ENCODE measurements at regions not wholly inside any gene's neighbourhood (a gene's known extent, or its start where the extent isn't known, plus 50 kb on each side); places are given as distances from the start of the nearest gene placed in this dataset.

- intact Hi-C loops (cut with DNase I), result no loop called here
- Histone ChIP-seq H3K27ac (no peak overlapping the region), H3K27me3 (ENCODE audit: insufficient read depth in 3 of 3, low read length in 2 of 3) (no peaks in the 10 kb centered on the region), H3K36me3 (ENCODE audit: insufficient read depth in 1 of 2, low read depth in 1 of 2) (no peaks in the 10 kb centered on the region), H3K9me3 (no peaks in the 10 kb centered on the region), H3K4me1 (no peaks in the 10 kb centered on the region), H3K4me3 (no peak overlapping the region)
- TF ChIP-seq CTCF (IDR thresholded peaks at IDR 0.05), result no peak
- no peak for ATAC-seq
- DNase-seq, result no peak
- 75 to 86% (median 78%) methylated on average over 7 of the region's 7 CpGs for whole genome bisulfite sequencing, 3 donors
Observed at GRCh38 chr5:142472306-142472951, 147.6 kb upstream of the SPRY4 start.

- H3K36me3 ChIP-seq (ENCODE audit: insufficient read depth in 1 of 2, low read depth in 1 of 2), result no peaks in the 10 kb centered on the region
- WGBS, 3 donors, result 36 to 46% (median 42%) methylated on average over 7 of the region's 7 CpGs
- TF ChIP-seq CTCF (IDR thresholded peaks at IDR 0.05), result no peak
- intact Hi-C loops (cut with DNase I), result no loop called here
- no peak overlapping the region for H3K4me3 ChIP-seq
- no peaks in the 10 kb centered on the region for H3K9me3 ChIP-seq
- ATAC-seq (no peak), DNase-seq (no peak)
- H3K27me3 ChIP-seq (ENCODE audit: insufficient read depth in 3 of 3, low read length in 2 of 3), result no peaks in the 10 kb centered on the region
- no peak overlapping the region for H3K27ac ChIP-seq
- H3K4me1 ChIP-seq, result no peaks in the 10 kb centered on the region
Observed at GRCh38 chr5:142466195-142466971, 141.6 kb upstream of the SPRY4 start.

GRCh38 chr5:142465476-142465875 lies 140.7 kb upstream of the SPRY4 start:
- intact Hi-C loops (cut with DNase I), result no loop called here
- TF ChIP-seq CTCF (IDR thresholded peaks at IDR 0.05), result no peak
- H3K27ac ChIP-seq, result no peak overlapping the region
- ATAC-seq (no peak), DNase-seq (no peak)
- no peak overlapping the region for H3K4me3 ChIP-seq
- no peaks in the 10 kb centered on the region for H3K9me3 ChIP-seq
- no peaks in the 10 kb centered on the region for H3K27me3 ChIP-seq (ENCODE audit: insufficient read depth in 3 of 3, low read length in 2 of 3)
- 64 to 83% (median 75%) methylated on average over 1 of the region's 1 CpG for WGBS, 3 donors
- no peaks in the 10 kb centered on the region for H3K4me1 ChIP-seq
- H3K36me3 ChIP-seq (ENCODE audit: insufficient read depth in 1 of 2, low read depth in 1 of 2), result no peaks in the 10 kb centered on the region

GRCh38 chr5:142463904-142464303 lies 139.1 kb upstream of the SPRY4 start:
- WGBS, 3 donors, result 69 to 85% (median 76%) methylated on average over 2 of the region's 2 CpGs
- intact Hi-C loops (cut with DNase I), result no loop called here
- H3K9me3 ChIP-seq, result no peaks in the 10 kb centered on the region
- H3K4me3 ChIP-seq, result no peak overlapping the region
- no peaks in the 10 kb centered on the region for H3K36me3 ChIP-seq (ENCODE audit: insufficient read depth in 1 of 2, low read depth in 1 of 2)
- TF ChIP-seq CTCF (IDR thresholded peaks at IDR 0.05), result no peak
- ATAC-seq (no peak), DNase-seq (no peak)
- H3K27ac ChIP-seq, result no peak overlapping the region
- no peaks in the 10 kb centered on the region for H3K4me1 ChIP-seq
- H3K27me3 ChIP-seq (ENCODE audit: insufficient read depth in 3 of 3, low read length in 2 of 3), result no peaks in the 10 kb centered on the region

Measured in psoas muscle (tissue), 7 donors.